ENCODE measurements at regions not wholly inside any gene's neighbourhood (a gene's known extent, or its start where the extent isn't known, plus 50 kb on each side); places are given as distances from the start of the nearest gene placed in this dataset.
"Not testable (repeated sequence)": the region's sequence is repeated elsewhere in the genome, so short reads cannot be mapped to it uniquely, and the experiment has no call there.

- TF ChIP-seq CTCF (IDR thresholded peaks at IDR 0.05 in 2 of 3, conservative IDR thresholded peaks at IDR 0.05 in 1 of 3; ENCODE audit: borderline replicate concordance in 1 of 3, insufficient read depth in 1 of 3, low read depth in 2 of 3, low read length in 2 of 3); POLR2A (IDR thresholded peaks at IDR 0.05; ENCODE audit: borderline replicate concordance, extremely low read depth, insufficient read depth, insufficient read length); EZH2 (IDR thresholded peaks at IDR 0.05); EZH2phosphoT487 (IDR thresholded peaks at IDR 0.05; ENCODE audit: borderline replicate concordance); RAD21 (IDR thresholded peaks at IDR 0.05; ENCODE audit: low read depth); ZNF274 (IDR thresholded peaks at IDR 0.05; ENCODE audit: low read depth, low read length): not testable (repeated sequence)
These were observed 2664.1 kb upstream of the DEFB115 start for GRCh38 chr20:28593383-28593782.
